ENCODE measurements at regions not wholly inside any gene's neighbourhood (a gene's known extent, or its start where the extent isn't known, plus 50 kb on each side); places are given as distances from the start of the nearest gene placed in this dataset.
"Not testable (repeated sequence)": the region's sequence is repeated elsewhere in the genome, so short reads cannot be mapped to it uniquely, and the experiment has no call there.

GRCh38 chr4:104549736-104550135 lies 55.0 kb upstream of the CXXC4 start:
- FAIRE-seq = no peak

GRCh38 chr4:104559502-104559901 lies 64.8 kb upstream of the CXXC4 start:
- FAIRE-seq = no peak

GRCh38 chr4:104571341-104571740 lies 76.6 kb upstream of the CXXC4 start:
- no peak for FAIRE-seq

GRCh38 chr4:104574371-104574770 lies 79.7 kb upstream of the CXXC4 start:
- FAIRE-seq = no peak

GRCh38 chr4:104575278-104575677 lies 80.6 kb upstream of the CXXC4 start:
- no peak for FAIRE-seq

- peak; percentile 3 for FAIRE-seq
Observed at GRCh38 chr4:104577405-104577804, 82.7 kb upstream of the CXXC4 start.

GRCh38 chr4:104581476-104581875 lies 86.8 kb upstream of the CXXC4 start:
- not testable (repeated sequence) for FAIRE-seq

GRCh38 chr4:104582056-104582455 lies 87.4 kb upstream of the CXXC4 start:
- FAIRE-seq = not testable (repeated sequence)

- no peak for FAIRE-seq
Observed at GRCh38 chr4:104589264-104589868, 94.7 kb upstream of the CXXC4 start.

- no peak for FAIRE-seq
Observed at GRCh38 chr4:104591510-104591911, 96.8 kb upstream of the CXXC4 start.

GRCh38 chr4:104592183-104592582 lies 97.5 kb upstream of the CXXC4 start:
- FAIRE-seq = no peak

GRCh38 chr4:104593019-104593418 lies 98.3 kb upstream of the CXXC4 start:
- FAIRE-seq = no peak

- FAIRE-seq = no peak
Observed at GRCh38 chr4:104596189-104596588, 101.5 kb upstream of the CXXC4 start.

- FAIRE-seq = no peak
Observed at GRCh38 chr4:104615496-104615895, 120.8 kb upstream of the CXXC4 start.

- FAIRE-seq = no peak
Observed at GRCh38 chr4:104615926-104616325, 121.2 kb upstream of the CXXC4 start.

- FAIRE-seq = no peak
Observed at GRCh38 chr4:104616401-104616820, 121.7 kb upstream of the CXXC4 start.

- no peak for FAIRE-seq
Observed at GRCh38 chr4:104625706-104626105, 131.0 kb upstream of the CXXC4 start.

GRCh38 chr4:104629601-104630000 lies 134.9 kb upstream of the CXXC4 start:
- FAIRE-seq = no peak

- no peak for FAIRE-seq
Observed at GRCh38 chr4:104630272-104630671, 135.6 kb upstream of the CXXC4 start.

- no peak for FAIRE-seq
Observed at GRCh38 chr4:104631000-104631399, 136.3 kb upstream of the CXXC4 start.

GRCh38 chr4:104641418-104641817 lies 146.7 kb upstream of the CXXC4 start:
- no peak for FAIRE-seq

- no peak for FAIRE-seq
Observed at GRCh38 chr4:104642521-104642920, 147.8 kb upstream of the CXXC4 start.

- FAIRE-seq = no peak
Observed at GRCh38 chr4:104643805-104644204, 149.1 kb upstream of the CXXC4 start.

- FAIRE-seq = no peak
Observed at GRCh38 chr4:104649631-104650030, 154.9 kb upstream of the CXXC4 start.

- FAIRE-seq = not testable (repeated sequence)
Observed at GRCh38 chr4:104662269-104662668, 167.6 kb upstream of the CXXC4 start.

Data from A204.1 (cell line).